ENCODE measurements at regions not wholly inside any gene's neighbourhood (a gene's known extent, or its start where the extent isn't known, plus 50 kb on each side); places are given as distances from the start of the nearest gene placed in this dataset.

DNA sequence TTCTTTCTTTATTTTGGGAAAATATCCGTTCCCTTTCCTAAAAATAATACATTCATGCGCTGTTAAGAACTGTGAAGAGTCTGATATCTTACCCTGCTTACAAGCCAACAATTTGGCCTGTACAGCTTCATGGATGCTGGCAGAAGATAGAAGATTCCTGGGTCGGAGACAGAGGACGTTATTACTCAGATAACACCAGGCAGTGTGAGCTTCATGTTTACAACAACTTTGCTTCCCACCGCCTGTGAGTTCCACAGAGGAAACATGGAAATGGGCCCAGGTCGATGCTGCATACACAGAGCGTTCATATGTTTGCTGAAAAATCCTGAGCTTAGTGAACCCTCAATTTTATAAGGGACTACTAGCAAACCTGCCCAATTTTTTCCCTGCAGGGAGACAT, 705.6 kb upstream of the SEL1L start:
- in situ Hi-C loops (cut with HindIII; ENCODE audit: low pct_unique_long_range_greater_than_20kb, low sequenced_read_pairs) = no loop called here
- no peaks in the 10 kb centered on the region for H3K9me3 ChIP-seq (ENCODE audit: control insufficient read depth, insufficient read depth, low read depth, low read length)
- no peak overlapping the region for H3K4me3 ChIP-seq (ENCODE audit: low read depth in 2 of 2, low read length in 2 of 2)
- no peak overlapping the region for H3K27ac ChIP-seq (ENCODE audit: low read length)
- BruUV-seq (replicated peaks) = no TSS peak
- DNase-seq (ENCODE audit: low read depth, low spot score) = no peak
- ChIA-PET POLR2A (no interaction called here), CTCF (no interaction called here)
- no peaks in the 10 kb centered on the region for H3K27me3 ChIP-seq (ENCODE audit: control insufficient read depth, insufficient read depth, low read length)
- H3K36me3 ChIP-seq (ENCODE audit: control insufficient read depth, insufficient read depth, low read length) = no peaks in the 10 kb centered on the region
- intact Hi-C loops (cut with micrococcal nuclease; ENCODE audit: unreplicated experiment) = no loop called here
- TF ChIP-seq TCF7L2 (IDR thresholded peaks at IDR 0.05; ENCODE audit: low read depth, low read length) (no peak), REST (IDR thresholded peaks at IDR 0.05; ENCODE audit: insufficient read depth in 1 of 2, low read depth in 2 of 2, low read length in 1 of 2) (no peak), SIN3A (IDR thresholded peaks at IDR 0.05; ENCODE audit: borderline replicate concordance, insufficient read depth, low read depth, low read length) (no peak), POLR2AphosphoS5 (IDR thresholded peaks at IDR 0.05; ENCODE audit: low read depth, low read length) (no peak)
- H3K4me1 ChIP-seq (ENCODE audit: control insufficient read depth, insufficient read depth, low read length) = no peaks in the 10 kb centered on the region
- no peak for ATAC-seq

- Histone ChIP-seq H3K27ac (ENCODE audit: low read length) (no peak overlapping the region), H3K4me1 (ENCODE audit: control insufficient read depth, insufficient read depth, low read length) (no peaks in the 10 kb centered on the region), H3K9me3 (ENCODE audit: control insufficient read depth, insufficient read depth, low read depth, low read length) (no peaks in the 10 kb centered on the region), H3K4me3 (ENCODE audit: low read depth in 2 of 2, low read length in 2 of 2) (no peak overlapping the region), H3K36me3 (ENCODE audit: control insufficient read depth, insufficient read depth, low read length) (no peaks in the 10 kb centered on the region), H3K27me3 (ENCODE audit: control insufficient read depth, insufficient read depth, low read length) (no peaks in the 10 kb centered on the region)
- no peak for DNase-seq (ENCODE audit: low read depth, low spot score)
- POLR2A ChIA-PET = no interaction called here
- in situ Hi-C loops (cut with HindIII; ENCODE audit: low pct_unique_long_range_greater_than_20kb, low sequenced_read_pairs) = no loop called here
- BruUV-seq (replicated peaks) = no TSS peak
- CTCF ChIA-PET = no interaction called here
- no peak for ATAC-seq
- TF ChIP-seq SIN3A (IDR thresholded peaks at IDR 0.05; ENCODE audit: borderline replicate concordance, insufficient read depth, low read depth, low read length) (no peak), CTCF (IDR thresholded peaks at IDR 0.05) (no peak), TCF7L2 (IDR thresholded peaks at IDR 0.05; ENCODE audit: low read depth, low read length) (no peak), REST (IDR thresholded peaks at IDR 0.05; ENCODE audit: insufficient read depth in 1 of 2, low read depth in 2 of 2, low read length in 1 of 2) (no peak), POLR2AphosphoS5 (IDR thresholded peaks at IDR 0.05; ENCODE audit: low read depth, low read length) (no peak)
- intact Hi-C loops (cut with micrococcal nuclease; ENCODE audit: unreplicated experiment) = no loop called here
Observed at GRCh38 chr14:82244791-82245190, 711.1 kb upstream of the SEL1L start.
